Body of pancreas (tissue), 4 donors: ENCODE measurements at regions not wholly inside any gene's neighbourhood (a gene's known extent, or its start where the extent isn't known, plus 50 kb on each side); places are given as distances from the start of the nearest gene placed in this dataset.

ENCODE experiments used
- CTCF ChIP-seq, 7 experiments: fragments of 450-650 bp in 4 of 7; fragments of 200-600 bp in 3 of 7; sonication (generic) in 3 of 7; IDR thresholded peaks; one replicate each; pipeline ENCODE4 v1.5.1; 2016 to 2019; ENCODE audit warnings: antibody characterized with exemption in 7 of 7
- POLR2A ChIP-seq, 3 donors: fragments of 450-650 bp; IDR thresholded peaks; one replicate each; pipeline ENCODE4 v1.6.1; 2016; ENCODE audit warnings: antibody characterized with exemption in 3 of 3, mild to moderate bottlenecking in 2 of 3

GRCh38 chr3:64331605-64332004 is 106.3 kb upstream of the PRICKLE2 start:
- TF ChIP-seq CTCF (IDR thresholded peaks at IDR 0.05) (no peak), POLR2A (IDR thresholded peaks at IDR 0.05) (no peak)
